ENCODE measurements at regions not wholly inside any gene's neighbourhood (a gene's known extent, or its start where the extent isn't known, plus 50 kb on each side); places are given as distances from the start of the nearest gene placed in this dataset.

GRCh38 chr1:82264802-82265201 is 464.1 kb downstream of the ADGRL2 start:
- TF ChIP-seq CTCF (IDR thresholded peaks at IDR 0.05; ENCODE audit: low read depth, low read length, poor library complexity, severe bottlenecking) (no peak), EZH2phosphoT487 (IDR thresholded peaks at IDR 0.05; ENCODE audit: borderline replicate concordance, low read length) (no peak)
- Histone ChIP-seq H3K4me3 (ENCODE audit: low read length) (no peak overlapping the region), H3F3A (ENCODE audit: control insufficient read depth, insufficient read depth) (no peaks in the 10 kb centered on the region), H3K27ac (ENCODE audit: low read depth, low read length) (no peak overlapping the region), H3K4me1 (ENCODE audit: control insufficient read depth, low read length) (no peaks in the 10 kb centered on the region), H3K9me3 (ENCODE audit: control insufficient read depth, insufficient read depth, low read length) (no peaks in the 10 kb centered on the region), H3K4me2 (ENCODE audit: low read length) (no peak overlapping the region), H3K79me2 (ENCODE audit: control insufficient read depth, low read length) (no peaks in the 10 kb centered on the region), H3K27me3 (ENCODE audit: control insufficient read depth, low read length) (no peaks in the 10 kb centered on the region), H3K36me3 (ENCODE audit: control insufficient read depth, low read length) (no peaks in the 10 kb centered on the region), H4K20me1 (ENCODE audit: control insufficient read depth, insufficient read depth, low read depth, low read length) (no peaks in the 10 kb centered on the region), H3K9me2 (replicated peaks; ENCODE audit: control insufficient read depth, low read length) (no peaks in the 10 kb centered on the region)

- Histone ChIP-seq H3K79me2 (ENCODE audit: control insufficient read depth, low read length) (no peaks in the 10 kb centered on the region), H3K27me3 (ENCODE audit: control insufficient read depth, low read length) (no peaks in the 10 kb centered on the region), H3K9me2 (replicated peaks; ENCODE audit: control insufficient read depth, low read length) (no peaks in the 10 kb centered on the region), H3K9me3 (ENCODE audit: control insufficient read depth, insufficient read depth, low read length) (no peaks in the 10 kb centered on the region), H3K4me2 (ENCODE audit: low read length) (no peak overlapping the region), H4K20me1 (ENCODE audit: control insufficient read depth, insufficient read depth, low read depth, low read length) (no peaks in the 10 kb centered on the region), H3F3A (ENCODE audit: control insufficient read depth, insufficient read depth) (no peaks in the 10 kb centered on the region), H3K27ac (ENCODE audit: low read depth, low read length) (no peak overlapping the region), H3K4me3 (ENCODE audit: low read length) (no peak overlapping the region), H3K36me3 (ENCODE audit: control insufficient read depth, low read length) (no peaks in the 10 kb centered on the region), H3K4me1 (ENCODE audit: control insufficient read depth, low read length) (no peaks in the 10 kb centered on the region)
- TF ChIP-seq CTCF (IDR thresholded peaks at IDR 0.05; ENCODE audit: low read depth, low read length, poor library complexity, severe bottlenecking) (no peak), EZH2phosphoT487 (IDR thresholded peaks at IDR 0.05; ENCODE audit: borderline replicate concordance, low read length) (no peak)
Measured at GRCh38 chr1:82263396-82263795, 462.7 kb downstream of the ADGRL2 start.

- H3K9me3 ChIP-seq (ENCODE audit: control insufficient read depth, insufficient read depth, low read length): no peaks in the 10 kb centered on the region
- H3K4me1 ChIP-seq (ENCODE audit: control insufficient read depth, low read length): no peaks in the 10 kb centered on the region
- H3K9me2 ChIP-seq (replicated peaks; ENCODE audit: control insufficient read depth, low read length): no peaks in the 10 kb centered on the region
- H3F3A ChIP-seq (ENCODE audit: control insufficient read depth, insufficient read depth): no peaks in the 10 kb centered on the region
- H3K4me2 ChIP-seq (ENCODE audit: low read length): no peak overlapping the region
- H3K4me3 ChIP-seq (ENCODE audit: low read length): no peak overlapping the region
- H3K27me3 ChIP-seq (ENCODE audit: control insufficient read depth, low read length): no peaks in the 10 kb centered on the region
- TF ChIP-seq EZH2phosphoT487 (IDR thresholded peaks at IDR 0.05; ENCODE audit: borderline replicate concordance, low read length) (no peak), CTCF (IDR thresholded peaks at IDR 0.05; ENCODE audit: low read depth, low read length, poor library complexity, severe bottlenecking) (no peak)
- H3K27ac ChIP-seq (ENCODE audit: low read depth, low read length): no peak overlapping the region
- no peaks in the 10 kb centered on the region for H3K79me2 ChIP-seq (ENCODE audit: control insufficient read depth, low read length)
- H4K20me1 ChIP-seq (ENCODE audit: control insufficient read depth, insufficient read depth, low read depth, low read length): no peaks in the 10 kb centered on the region
- no peaks in the 10 kb centered on the region for H3K36me3 ChIP-seq (ENCODE audit: control insufficient read depth, low read length)
Measured at GRCh38 chr1:82260666-82261065, 459.9 kb downstream of the ADGRL2 start.

GRCh38 chr1:82260051-82260450 is 459.3 kb downstream of the ADGRL2 start:
- no peaks in the 10 kb centered on the region for H3K36me3 ChIP-seq (ENCODE audit: control insufficient read depth, low read length)
- no peaks in the 10 kb centered on the region for H3K9me2 ChIP-seq (replicated peaks; ENCODE audit: control insufficient read depth, low read length)
- H3K27me3 ChIP-seq (ENCODE audit: control insufficient read depth, low read length): no peaks in the 10 kb centered on the region
- H3K4me2 ChIP-seq (ENCODE audit: low read length): no peak overlapping the region
- H3F3A ChIP-seq (ENCODE audit: control insufficient read depth, insufficient read depth): no peaks in the 10 kb centered on the region
- H3K27ac ChIP-seq (ENCODE audit: low read depth, low read length): no peak overlapping the region
- TF ChIP-seq CTCF (IDR thresholded peaks at IDR 0.05; ENCODE audit: low read depth, low read length, poor library complexity, severe bottlenecking) (no peak), EZH2phosphoT487 (IDR thresholded peaks at IDR 0.05; ENCODE audit: borderline replicate concordance, low read length) (no peak)
- H4K20me1 ChIP-seq (ENCODE audit: control insufficient read depth, insufficient read depth, low read depth, low read length): no peaks in the 10 kb centered on the region
- H3K4me3 ChIP-seq (ENCODE audit: low read length): no peak overlapping the region
- no peaks in the 10 kb centered on the region for H3K4me1 ChIP-seq (ENCODE audit: control insufficient read depth, low read length)
- H3K79me2 ChIP-seq (ENCODE audit: control insufficient read depth, low read length): no peaks in the 10 kb centered on the region
- no peaks in the 10 kb centered on the region for H3K9me3 ChIP-seq (ENCODE audit: control insufficient read depth, insufficient read depth, low read length)
